ENCODE measurements at regions not wholly inside any gene's neighbourhood (a gene's known extent, or its start where the extent isn't known, plus 50 kb on each side); places are given as distances from the start of the nearest gene placed in this dataset.

DNA sequence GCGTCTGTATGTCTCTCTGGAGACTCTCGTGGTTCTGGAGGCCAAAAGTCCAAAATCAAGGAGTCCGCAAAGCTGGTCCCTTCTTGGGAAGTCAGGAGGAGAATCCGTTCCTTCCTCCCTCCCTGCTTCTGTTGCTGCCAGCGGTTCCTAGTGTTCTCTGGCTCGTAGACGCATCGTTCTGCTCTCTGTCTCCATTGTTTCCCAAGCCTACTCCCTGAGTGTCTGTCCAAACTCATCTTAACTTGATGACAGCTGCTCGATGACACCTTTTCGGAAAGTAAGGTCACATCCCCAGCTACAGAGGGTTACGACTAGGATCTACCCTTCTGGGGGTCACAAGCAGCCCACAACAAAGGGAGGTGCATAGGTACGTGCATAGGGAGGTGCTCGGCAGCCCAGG, 80.7 kb upstream of the FOXF1 start:
- DNase-seq: no peak

- DNase-seq: no peak
These were observed 79.5 kb upstream of the FOXF1 start for GRCh38 chr16:86430814-86431213.

- DNase-seq: no peak
These were observed 78.8 kb upstream of the FOXF1 start for GRCh38 chr16:86431540-86431939.

DNA sequence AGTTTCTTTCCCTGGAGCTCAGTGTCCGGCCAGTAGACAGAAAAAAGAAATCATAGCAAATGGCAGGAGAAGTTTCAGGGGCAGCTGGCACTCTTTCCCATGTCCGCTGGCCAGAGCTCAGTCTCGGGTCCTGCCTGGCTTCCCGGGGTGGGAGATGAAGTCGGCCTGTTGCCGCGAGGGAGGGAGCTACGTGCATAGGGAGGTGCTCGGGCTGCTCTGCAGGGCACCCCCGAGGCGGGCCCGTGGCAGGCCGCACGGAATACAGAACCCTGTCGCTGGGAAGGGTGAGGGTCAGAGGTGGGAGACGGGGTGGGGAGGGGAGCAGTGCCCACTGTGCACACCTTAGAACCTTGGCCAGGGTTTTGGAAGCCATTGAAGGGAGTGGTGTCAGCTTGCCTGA, 78.3 kb upstream of the FOXF1 start:
- DNase-seq: no peak

- no peak for DNase-seq
These were observed 77.6 kb upstream of the FOXF1 start for GRCh38 chr16:86432691-86433090.

- no peak for DNase-seq
These were observed 73.7 kb upstream of the FOXF1 start for GRCh38 chr16:86436466-86437185.

- no peak for DNase-seq
These were observed 73.0 kb upstream of the FOXF1 start for GRCh38 chr16:86437348-86437747.

DNA sequence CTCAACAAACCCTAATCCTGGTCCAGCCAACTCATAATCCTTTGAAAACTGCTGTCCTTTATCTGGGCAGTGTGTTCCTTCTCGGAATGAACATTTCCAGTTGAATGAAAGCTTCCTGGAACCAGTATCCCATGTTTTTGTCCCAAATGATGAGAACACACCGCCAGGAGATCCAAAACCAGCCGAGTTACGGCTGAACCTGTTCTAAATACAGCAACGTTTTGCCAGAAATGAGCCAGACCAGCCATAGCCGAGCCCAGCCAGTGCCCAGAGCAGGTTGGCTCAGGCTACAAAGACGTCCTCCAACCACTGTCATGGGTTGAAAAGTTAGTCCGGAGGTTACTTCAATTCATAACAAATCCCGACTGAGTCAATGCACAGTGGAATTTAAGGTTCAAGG, 67.6 kb upstream of the FOXF1 start:
- no peak for DNase-seq

- DNase-seq: no peak
These were observed 66.7 kb upstream of the FOXF1 start for GRCh38 chr16:86443508-86444147.

DNA sequence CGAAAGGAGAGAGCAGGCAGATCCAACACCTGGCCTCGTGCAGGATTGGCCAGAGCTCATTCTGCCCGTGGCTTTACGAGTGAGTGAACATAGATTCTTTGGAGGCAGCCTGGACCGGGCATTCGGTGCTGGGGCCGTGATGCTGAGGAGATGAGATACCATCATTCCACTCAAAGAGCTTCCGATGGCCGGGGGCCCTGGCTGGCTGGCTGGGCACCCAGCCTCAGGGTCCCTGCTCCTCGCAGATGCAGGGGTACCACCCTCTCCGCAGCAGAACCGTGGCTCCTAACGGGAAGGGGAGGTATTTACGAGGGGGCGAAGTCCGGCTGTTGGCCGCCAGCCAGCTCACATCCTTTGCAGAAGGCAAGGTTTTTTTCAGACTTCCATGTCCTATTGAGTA, 66.1 kb upstream of the FOXF1 start:
- no peak for DNase-seq

DNA sequence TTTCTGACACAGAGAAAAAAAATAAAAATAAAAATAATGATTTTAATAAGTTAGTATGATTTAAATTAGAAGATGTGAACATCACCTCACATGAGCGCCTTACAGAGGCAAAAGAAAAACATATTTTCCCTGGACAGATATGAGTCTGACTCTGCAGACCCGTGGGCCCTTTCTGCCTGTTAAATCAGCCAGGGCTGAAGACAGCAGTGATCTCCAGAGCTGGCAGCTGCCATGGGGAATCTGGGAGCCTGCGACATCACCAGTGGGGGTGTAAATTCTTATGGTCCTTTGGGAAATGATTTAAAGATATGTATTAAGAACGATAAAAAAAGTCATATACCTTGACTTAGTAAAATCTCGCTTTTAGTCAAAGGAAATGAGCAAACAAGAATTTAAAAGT, 65.7 kb upstream of the FOXF1 start:
- no peak for DNase-seq

DNA sequence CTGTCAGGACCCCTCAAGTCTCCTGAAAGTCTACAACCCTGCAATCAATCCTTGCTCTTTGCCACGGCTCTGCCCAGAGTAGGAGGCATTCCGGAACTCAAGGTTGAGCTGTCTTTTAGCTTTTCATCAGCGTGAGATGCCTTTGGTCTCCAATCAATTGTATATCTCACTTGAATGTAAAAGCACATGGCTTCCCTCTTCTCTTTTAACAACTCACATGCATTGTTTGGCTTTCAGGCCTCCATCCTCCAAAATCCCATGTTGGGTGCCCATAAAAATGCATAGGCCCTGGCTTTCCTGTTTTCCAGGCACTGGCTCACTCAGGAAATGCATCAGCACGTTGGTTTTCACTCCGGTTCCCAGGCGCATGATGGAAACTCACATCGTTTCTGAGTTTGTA, 64.0 kb upstream of the FOXF1 start:
- DNase-seq: no peak

- DNase-seq: no peak
These were observed 63.1 kb upstream of the FOXF1 start for GRCh38 chr16:86447228-86447627.

DNA sequence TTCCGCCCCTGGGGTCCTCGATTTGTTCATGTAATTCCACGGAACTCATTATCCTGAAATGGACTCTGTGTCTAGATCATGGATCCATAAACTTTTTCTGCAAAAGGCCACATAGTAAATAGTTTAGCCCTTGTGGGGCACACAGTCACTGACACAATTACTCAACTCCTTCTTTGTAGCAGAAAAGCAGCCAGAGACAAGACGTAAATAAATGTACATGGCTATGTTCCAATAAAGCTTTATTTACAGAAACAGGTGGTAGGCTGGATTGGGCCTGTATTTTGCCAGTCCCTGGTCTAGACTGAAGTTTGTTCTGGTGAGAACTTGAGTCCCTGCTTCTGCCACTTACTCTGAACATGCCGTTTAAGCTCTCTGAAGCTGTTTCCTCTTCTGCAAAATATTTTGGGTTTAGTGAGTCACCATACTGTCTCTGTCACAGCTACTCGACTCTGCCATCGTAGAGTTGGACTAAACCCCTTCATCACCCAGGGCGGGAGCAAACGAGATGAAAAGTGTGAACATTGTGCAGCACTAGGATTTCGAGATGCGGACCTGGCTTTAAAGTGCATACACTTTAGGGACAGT, 61.9 kb upstream of the FOXF1 start:
- DNase-seq: no peak

DNA sequence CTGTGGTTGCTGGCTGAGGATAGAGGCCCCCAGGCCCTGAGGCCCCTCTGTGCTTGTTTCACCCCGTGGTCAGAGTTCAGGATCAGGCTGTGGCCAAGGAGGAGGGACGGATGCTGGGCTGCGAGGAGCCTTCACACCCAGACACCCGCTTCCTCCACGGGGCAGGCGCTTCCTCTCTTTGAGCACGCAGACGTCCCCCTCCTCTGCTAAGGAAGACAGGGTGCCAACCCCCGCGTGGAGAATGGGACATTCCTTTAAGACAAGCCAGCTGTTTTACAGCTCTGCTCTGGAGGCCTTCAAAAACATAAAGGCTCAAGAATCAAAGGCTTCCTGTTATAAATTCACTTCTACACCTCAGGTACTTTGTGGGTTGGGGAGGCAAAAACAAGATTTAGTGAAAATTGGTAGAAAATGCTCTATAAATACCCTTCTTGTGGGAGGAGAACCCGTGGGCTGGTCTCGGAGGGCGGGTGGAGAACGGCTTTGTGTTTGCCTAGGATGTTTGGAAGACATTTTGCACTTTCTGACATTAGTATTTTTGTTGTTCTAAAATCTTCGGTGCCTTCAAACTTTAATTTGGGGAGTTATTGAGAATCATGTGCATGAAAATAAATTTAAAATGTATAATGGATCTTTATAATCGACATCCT, 60.8 kb upstream of the FOXF1 start:
- no peak for DNase-seq

DNA sequence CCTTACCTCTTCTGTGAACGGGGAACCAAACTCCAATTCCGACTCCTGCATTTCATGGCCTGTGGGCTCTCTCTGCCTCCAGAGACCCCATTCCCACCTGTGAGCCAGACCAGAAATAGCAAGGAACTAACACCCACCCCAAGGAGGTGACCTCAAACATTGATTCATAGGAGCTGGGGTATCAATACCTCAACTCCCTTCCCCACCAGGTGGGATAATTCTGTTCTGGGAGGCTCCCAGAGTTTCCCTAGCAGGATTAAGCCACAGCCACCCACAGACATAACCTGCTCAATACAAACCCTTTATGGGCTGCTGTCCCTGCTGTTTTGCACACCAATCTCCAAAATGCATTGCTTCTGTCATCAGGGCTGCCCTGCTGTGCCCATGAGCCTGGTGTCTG, 59.6 kb upstream of the FOXF1 start:
- DNase-seq: no peak

- DNase-seq: no peak
These were observed 57.9 kb upstream of the FOXF1 start for GRCh38 chr16:86452451-86452850.

DNA sequence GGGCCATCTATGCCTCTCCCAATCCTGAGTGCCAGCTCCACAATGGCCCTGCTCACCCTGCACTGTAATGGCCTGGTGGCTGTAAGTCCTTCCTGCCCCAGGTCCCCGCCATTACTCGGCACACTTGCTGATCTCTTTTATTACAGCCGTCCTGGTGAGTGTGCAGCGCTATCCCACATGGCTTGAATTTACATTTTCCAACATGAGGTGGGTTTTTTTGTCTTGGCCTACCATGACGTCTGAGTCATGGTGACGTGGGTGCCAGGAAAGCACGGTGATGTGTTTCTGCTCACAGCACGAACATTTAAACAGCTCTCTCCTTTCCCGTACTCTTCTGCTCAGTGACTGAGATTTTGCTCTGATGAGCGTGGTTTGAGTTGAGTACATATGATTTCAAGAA, 55.2 kb upstream of the FOXF1 start:
- no peak for DNase-seq

GRCh38 chr16:86455640-86456039, 54.7 kb upstream of the FOXF1 start:
- no peak for DNase-seq

GRCh38 chr16:86457501-86458148, 52.7 kb upstream of the FOXF1 start:
- DNase-seq: no peak

DNA sequence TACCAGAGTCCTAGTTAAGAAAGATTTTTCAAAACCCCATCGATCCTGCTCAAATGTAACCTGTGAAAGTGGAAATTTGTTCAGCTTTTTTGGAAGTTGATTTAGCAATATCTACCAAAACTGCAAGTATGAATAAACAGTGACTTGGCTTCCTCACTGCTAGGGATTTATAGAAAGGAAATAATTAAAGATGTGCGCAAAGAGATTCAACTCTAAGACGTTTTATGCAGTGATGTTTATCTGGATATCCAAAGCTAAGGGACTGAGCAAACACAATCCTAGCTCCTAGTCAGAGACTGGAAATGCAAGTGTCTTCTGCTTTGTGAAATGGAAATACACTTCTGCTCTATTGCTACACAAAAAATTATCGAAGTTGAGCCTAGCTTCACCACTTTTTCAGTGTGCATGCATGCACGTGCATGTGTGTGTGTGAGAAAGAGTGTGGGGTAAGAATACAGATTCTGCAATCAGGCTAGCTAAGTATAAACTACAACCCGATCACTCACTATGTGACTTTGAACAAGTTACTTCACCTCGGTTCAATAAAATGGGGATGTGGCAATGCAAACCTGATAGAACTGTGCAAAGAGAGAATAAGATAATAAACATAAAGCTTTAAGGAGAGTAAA, 52.1 kb upstream of the FOXF1 start:
- no peak for DNase-seq

GRCh38 chr16:86459266-86459665, 51.1 kb upstream of the FOXF1 start:
- no peak for DNase-seq
